ENCODE measurements at regions not wholly inside any gene's neighbourhood (a gene's known extent, or its start where the extent isn't known, plus 50 kb on each side); places are given as distances from the start of the nearest gene placed in this dataset.

GRCh38 chr3:182400838-182401237, 392.5 kb upstream of the ATP11B start:
- no peak for TF ChIP-seq CTCF (conservative IDR thresholded peaks at IDR 0.05; ENCODE audit: low read length)
- no peak for TF ChIP-seq EZH2phosphoT487 (IDR thresholded peaks at IDR 0.05; ENCODE audit: borderline replicate concordance, low read depth, low read length)
